ENCODE measurements at regions not wholly inside any gene's neighbourhood (a gene's known extent, or its start where the extent isn't known, plus 50 kb on each side); places are given as distances from the start of the nearest gene placed in this dataset.

DNA sequence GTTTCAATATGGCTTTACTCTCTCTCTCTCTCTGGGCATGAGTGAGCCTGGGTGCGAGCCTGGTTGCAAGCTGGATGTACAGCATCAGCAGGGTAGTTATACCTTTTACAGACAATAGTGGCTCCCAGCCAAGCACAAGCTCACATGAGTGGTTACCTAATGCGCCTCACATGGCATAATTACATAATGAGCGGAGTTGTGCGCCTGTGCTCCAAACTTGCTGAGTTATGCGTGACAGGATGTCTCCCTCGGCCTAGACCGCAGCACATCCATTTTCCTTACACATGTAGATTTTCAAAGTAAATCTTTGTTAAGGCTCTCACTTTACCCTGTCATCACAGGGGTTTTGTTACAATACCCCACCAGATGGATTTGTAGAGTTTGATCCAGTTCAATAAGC is 233.5 kb upstream of the WWC1 start:
- Histone ChIP-seq H3K27ac (no peak overlapping the region), H3K36me3 (ENCODE audit: insufficient read depth, low read length) (peaks cover 14% of the 10 kb centered on the region), H3K4me3 (no peak overlapping the region), H3K9me3 (ENCODE audit: low read depth, low read length) (no peaks in the 10 kb centered on the region), H3K9ac (ENCODE audit: insufficient read length) (no peak overlapping the region)
- TF ChIP-seq EZH2 (IDR thresholded peaks at IDR 0.05) (no peak), POLR2AphosphoS5 (IDR thresholded peaks at IDR 0.05; ENCODE audit: borderline replicate concordance, low read depth, low read length) (no peak), FOXP2 (optimal IDR thresholded peaks at IDR 0.05; ENCODE audit: control extremely low read depth, extremely low read length, insufficient read depth) (no peak)
- DNase-seq (ENCODE audit: low read depth, low spot score): no peak

DNA sequence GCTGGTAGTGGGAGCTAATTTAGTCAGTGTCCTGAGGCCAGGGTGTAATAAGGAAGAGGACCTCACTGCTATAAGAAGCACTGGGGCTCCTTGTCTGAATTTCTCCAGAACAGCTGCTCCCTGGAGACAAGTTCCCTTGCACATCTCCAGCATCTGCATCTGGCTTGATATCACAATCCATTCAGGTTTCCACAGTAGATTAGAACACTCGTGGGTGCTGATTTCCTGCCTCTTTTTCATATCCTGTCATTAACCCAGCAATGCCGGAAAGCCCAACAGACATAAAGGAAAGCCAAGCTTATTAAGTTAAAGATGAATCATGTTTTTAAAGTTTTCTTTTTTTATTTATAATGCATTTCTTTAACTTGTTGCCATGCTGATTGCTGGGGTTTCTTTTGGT is 232.3 kb upstream of the WWC1 start:
- H3K27ac ChIP-seq: no peak overlapping the region
- H3K9ac ChIP-seq (ENCODE audit: insufficient read length): no peak overlapping the region
- peaks cover 21% of the 10 kb centered on the region for H3K36me3 ChIP-seq (ENCODE audit: insufficient read depth, low read length)
- H3K9me3 ChIP-seq (ENCODE audit: low read depth, low read length): no peaks in the 10 kb centered on the region
- TF ChIP-seq EZH2 (IDR thresholded peaks at IDR 0.05): no peak
- TF ChIP-seq POLR2AphosphoS5 (IDR thresholded peaks at IDR 0.05; ENCODE audit: borderline replicate concordance, low read depth, low read length): no peak
- TF ChIP-seq FOXP2 (optimal IDR thresholded peaks at IDR 0.05; ENCODE audit: control extremely low read depth, extremely low read length, insufficient read depth): no peak
- no peak overlapping the region for H3K4me3 ChIP-seq
- DNase-seq (ENCODE audit: low read depth, low spot score): no peak

DNA sequence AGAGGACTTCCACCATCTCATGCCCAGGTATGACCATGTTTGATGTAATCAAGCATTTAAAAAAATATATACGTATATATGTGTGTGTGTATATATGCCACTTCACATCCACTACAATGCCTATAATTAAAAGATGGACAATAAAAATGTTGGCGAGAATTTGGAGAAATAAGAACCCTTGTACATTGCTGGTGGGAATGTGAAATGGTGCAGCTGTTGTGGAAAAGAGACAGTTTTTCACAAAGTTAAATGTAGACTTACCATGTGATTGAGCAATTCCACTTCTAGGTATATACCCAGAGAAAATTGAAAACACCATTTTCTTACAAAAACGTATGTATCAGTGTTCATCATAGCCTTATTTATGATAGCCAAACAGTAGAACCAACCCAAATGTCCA is 229.2 kb upstream of the WWC1 start:
- Histone ChIP-seq H3K9me3 (ENCODE audit: low read depth, low read length) (no peaks in the 10 kb centered on the region), H3K27ac (no peak overlapping the region), H3K9ac (ENCODE audit: insufficient read length) (no peak overlapping the region), H3K4me3 (no peak overlapping the region), H3K36me3 (ENCODE audit: insufficient read depth, low read length) (peaks cover 21% of the 10 kb centered on the region)
- no peak for DNase-seq (ENCODE audit: low read depth, low spot score)
- TF ChIP-seq POLR2AphosphoS5 (IDR thresholded peaks at IDR 0.05; ENCODE audit: borderline replicate concordance, low read depth, low read length) (no peak), FOXP2 (optimal IDR thresholded peaks at IDR 0.05; ENCODE audit: control extremely low read depth, extremely low read length, insufficient read depth) (no peak), EZH2 (IDR thresholded peaks at IDR 0.05) (no peak)

DNA sequence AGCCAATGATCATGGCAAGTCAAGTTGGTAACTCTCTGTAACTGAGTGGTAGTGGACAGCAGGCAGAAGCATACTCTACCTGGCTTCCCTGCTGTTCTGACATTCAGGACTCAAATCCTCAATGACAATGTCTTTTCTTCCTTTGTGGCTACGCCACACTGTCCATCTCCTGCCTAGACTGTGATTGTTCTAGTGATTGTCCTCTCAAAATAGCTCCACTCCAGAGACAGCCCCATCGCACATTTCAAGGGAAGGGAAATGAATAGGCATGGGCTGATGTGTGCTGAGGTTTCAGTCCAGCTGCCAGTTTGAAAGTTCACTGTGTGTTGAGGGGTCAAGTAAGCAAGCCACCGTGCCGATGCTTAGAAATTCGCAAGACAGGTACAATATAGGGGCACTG is 227.0 kb upstream of the WWC1 start:
- DNase-seq (ENCODE audit: low read depth, low spot score): no peak
- no peak for TF ChIP-seq FOXP2 (optimal IDR thresholded peaks at IDR 0.05; ENCODE audit: control extremely low read depth, extremely low read length, insufficient read depth)
- TF ChIP-seq EZH2 (IDR thresholded peaks at IDR 0.05): no peak
- TF ChIP-seq POLR2AphosphoS5 (IDR thresholded peaks at IDR 0.05; ENCODE audit: borderline replicate concordance, low read depth, low read length): no peak
- Histone ChIP-seq H3K9me3 (ENCODE audit: low read depth, low read length) (no peaks in the 10 kb centered on the region), H3K36me3 (ENCODE audit: insufficient read depth, low read length) (peaks cover 17% of the 10 kb centered on the region), H3K27ac (no peak overlapping the region), H3K4me3 (no peak overlapping the region), H3K9ac (ENCODE audit: insufficient read length) (no peak overlapping the region)

DNA sequence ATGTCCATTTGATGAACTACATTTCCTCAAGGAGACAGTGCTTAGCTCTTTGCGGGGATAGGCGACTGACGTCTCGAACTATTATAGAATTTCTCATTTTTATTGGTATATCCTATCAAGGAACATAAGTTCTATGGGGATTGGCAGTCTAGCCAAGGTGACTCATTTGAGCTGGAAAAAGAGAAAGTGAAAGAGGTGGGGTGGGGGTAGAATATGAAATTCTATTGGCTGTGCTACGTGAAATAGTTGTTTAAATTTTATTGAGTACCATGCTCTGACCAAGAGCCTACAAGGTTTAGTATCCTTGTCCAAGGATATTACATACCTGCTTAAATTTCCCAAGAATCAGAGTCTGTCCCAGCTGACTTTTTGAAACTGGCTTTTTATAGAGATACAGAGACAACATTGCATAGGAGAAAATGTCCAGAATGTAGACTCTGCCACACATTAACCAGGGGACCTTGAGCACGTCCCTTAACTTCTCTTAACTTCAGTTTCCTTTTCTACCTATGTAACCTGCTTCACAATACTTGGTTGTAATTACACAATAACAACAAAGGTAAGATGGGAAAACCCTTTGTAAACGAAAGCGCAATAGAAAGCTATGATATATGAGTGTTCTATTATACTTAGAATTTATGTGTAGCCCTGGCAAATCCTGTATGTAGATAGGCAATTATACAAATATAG is 226.4 kb upstream of the WWC1 start:
- Histone ChIP-seq H3K36me3 (ENCODE audit: insufficient read depth, low read length) (peaks cover 17% of the 10 kb centered on the region), H3K27ac (no peak overlapping the region), H3K9ac (ENCODE audit: insufficient read length) (no peak overlapping the region), H3K9me3 (ENCODE audit: low read depth, low read length) (no peaks in the 10 kb centered on the region), H3K4me3 (no peak overlapping the region)
- TF ChIP-seq POLR2AphosphoS5 (IDR thresholded peaks at IDR 0.05; ENCODE audit: borderline replicate concordance, low read depth, low read length): no peak
- TF ChIP-seq FOXP2 (optimal IDR thresholded peaks at IDR 0.05; ENCODE audit: control extremely low read depth, extremely low read length, insufficient read depth): no peak
- TF ChIP-seq EZH2 (IDR thresholded peaks at IDR 0.05): no peak
- DNase-seq (ENCODE audit: low read depth, low spot score): no peak

DNA sequence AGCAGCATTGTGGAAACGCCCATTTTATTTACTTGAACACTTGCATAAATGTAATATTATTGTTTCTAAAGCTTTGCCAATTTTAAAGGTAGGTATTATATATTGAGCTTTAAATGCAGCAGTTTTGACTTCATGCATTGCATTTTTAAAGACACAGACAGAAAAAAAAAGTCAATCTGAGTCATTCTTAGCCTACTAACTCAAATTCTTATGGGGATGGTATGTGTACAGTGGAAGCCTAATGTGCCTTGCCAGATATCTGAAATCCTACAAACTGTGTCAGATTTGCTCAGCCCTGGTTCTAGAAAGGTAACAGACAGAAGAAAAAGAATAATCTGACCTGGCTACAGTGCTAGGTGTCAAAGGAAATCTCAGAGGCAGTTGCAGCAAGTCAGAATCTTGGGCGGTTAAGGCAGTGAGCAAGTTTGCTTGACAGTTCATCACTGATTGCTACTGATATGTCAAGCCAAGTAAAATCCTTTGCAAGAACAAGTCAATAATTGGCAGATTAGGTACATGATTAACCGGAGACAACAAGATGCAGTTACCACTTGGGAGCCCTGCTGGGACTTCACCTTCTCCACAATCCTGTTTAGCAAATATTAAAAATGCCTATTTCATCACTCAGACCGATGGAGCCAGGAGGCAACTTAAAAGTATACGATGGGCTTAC is 224.8 kb upstream of the WWC1 start:
- Histone ChIP-seq H3K36me3 (ENCODE audit: insufficient read depth, low read length) (peaks cover 17% of the 10 kb centered on the region), H3K4me3 (no peak overlapping the region), H3K27ac (no peak overlapping the region), H3K9me3 (ENCODE audit: low read depth, low read length) (no peaks in the 10 kb centered on the region), H3K9ac (ENCODE audit: insufficient read length) (no peak overlapping the region)
- no peak for TF ChIP-seq FOXP2 (optimal IDR thresholded peaks at IDR 0.05; ENCODE audit: control extremely low read depth, extremely low read length, insufficient read depth)
- no peak for TF ChIP-seq POLR2AphosphoS5 (IDR thresholded peaks at IDR 0.05; ENCODE audit: borderline replicate concordance, low read depth, low read length)
- TF ChIP-seq EZH2 (IDR thresholded peaks at IDR 0.05): no peak
- no peak for DNase-seq (ENCODE audit: low read depth, low spot score)

DNA sequence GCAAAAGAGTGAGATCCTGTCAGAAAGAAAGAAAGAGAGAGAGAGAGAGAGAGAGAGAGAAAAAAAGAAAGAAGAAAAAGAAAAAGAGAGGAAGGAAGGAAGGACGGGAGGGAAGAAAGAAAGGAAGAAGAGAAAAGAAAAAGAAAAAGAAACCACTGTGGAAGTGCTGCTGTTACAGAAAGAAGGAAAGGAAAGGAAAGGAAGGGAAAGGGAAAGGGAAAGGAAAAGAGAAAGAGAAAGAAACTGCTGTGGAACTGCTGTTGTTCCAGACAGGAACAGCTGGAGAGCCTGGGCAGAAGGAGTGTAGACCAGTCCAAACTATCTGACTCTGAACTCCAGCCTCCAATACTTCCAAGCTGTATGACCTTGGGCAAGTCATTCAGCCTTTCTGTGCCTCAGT is 220.7 kb upstream of the WWC1 start:
- H3K4me3 ChIP-seq: no peak overlapping the region
- TF ChIP-seq POLR2AphosphoS5 (IDR thresholded peaks at IDR 0.05; ENCODE audit: borderline replicate concordance, low read depth, low read length) (no peak), EZH2 (IDR thresholded peaks at IDR 0.05) (no peak), FOXP2 (optimal IDR thresholded peaks at IDR 0.05; ENCODE audit: control extremely low read depth, extremely low read length, insufficient read depth) (no peak)
- H3K9me3 ChIP-seq (ENCODE audit: low read depth, low read length): no peaks in the 10 kb centered on the region
- no peak for DNase-seq (ENCODE audit: low read depth, low spot score)
- no peaks in the 10 kb centered on the region for H3K36me3 ChIP-seq (ENCODE audit: insufficient read depth, low read length)
- no peak overlapping the region for H3K27ac ChIP-seq
- H3K9ac ChIP-seq (ENCODE audit: insufficient read length): no peak overlapping the region

DNA sequence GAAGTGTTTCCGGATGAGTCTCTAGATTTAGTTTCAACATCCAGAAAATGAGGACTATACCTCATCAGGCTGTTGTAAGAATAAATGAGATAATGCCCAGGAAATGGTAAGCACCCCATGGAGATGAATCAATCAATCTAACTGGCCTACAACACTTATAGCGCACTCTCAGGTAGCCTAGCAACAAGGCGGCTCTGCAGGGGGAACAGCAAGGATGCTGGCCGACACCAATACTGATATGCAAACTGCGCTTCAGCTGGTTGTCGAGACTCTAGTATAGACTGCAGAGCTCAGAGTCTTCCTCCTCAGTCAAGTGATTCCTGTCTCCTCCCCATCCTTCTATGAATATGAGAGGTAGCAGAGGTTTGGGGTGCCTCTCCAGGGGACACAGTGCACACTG is 218.8 kb upstream of the WWC1 start:
- TF ChIP-seq FOXP2 (optimal IDR thresholded peaks at IDR 0.05; ENCODE audit: control extremely low read depth, extremely low read length, insufficient read depth): no peak
- no peak for TF ChIP-seq EZH2 (IDR thresholded peaks at IDR 0.05)
- TF ChIP-seq POLR2AphosphoS5 (IDR thresholded peaks at IDR 0.05; ENCODE audit: borderline replicate concordance, low read depth, low read length): no peak
- no peak overlapping the region for H3K9ac ChIP-seq (ENCODE audit: insufficient read length)
- H3K36me3 ChIP-seq (ENCODE audit: insufficient read depth, low read length): no peaks in the 10 kb centered on the region
- no peak for DNase-seq (ENCODE audit: low read depth, low spot score)
- H3K9me3 ChIP-seq (ENCODE audit: low read depth, low read length): no peaks in the 10 kb centered on the region
- no peak overlapping the region for H3K4me3 ChIP-seq
- no peak overlapping the region for H3K27ac ChIP-seq
